Muscle of back (tissue), 3 donors: ENCODE measurements at regions not wholly inside any gene's neighbourhood (a gene's known extent, or its start where the extent isn't known, plus 50 kb on each side); places are given as distances from the start of the nearest gene placed in this dataset.

ENCODE experiments used
- DNase-seq, 3 donors: peaks; one replicate each; pipeline versions ENCODE4 v3.0.0 to v3.0.0-alpha.2; 2013

- no peak for DNase-seq
Observed at GRCh38 chr9:120212853-120213200, 367.1 kb downstream of the CDK5RAP2 start.

GRCh38 chr9:120212153-120212852 lies 367.7 kb downstream of the CDK5RAP2 start:
- peak in 1 of 3 donors; percentile 8 for DNase-seq

GRCh38 chr9:120210274-120210673 lies 369.7 kb downstream of the CDK5RAP2 start:
- no peak for DNase-seq

DNA sequence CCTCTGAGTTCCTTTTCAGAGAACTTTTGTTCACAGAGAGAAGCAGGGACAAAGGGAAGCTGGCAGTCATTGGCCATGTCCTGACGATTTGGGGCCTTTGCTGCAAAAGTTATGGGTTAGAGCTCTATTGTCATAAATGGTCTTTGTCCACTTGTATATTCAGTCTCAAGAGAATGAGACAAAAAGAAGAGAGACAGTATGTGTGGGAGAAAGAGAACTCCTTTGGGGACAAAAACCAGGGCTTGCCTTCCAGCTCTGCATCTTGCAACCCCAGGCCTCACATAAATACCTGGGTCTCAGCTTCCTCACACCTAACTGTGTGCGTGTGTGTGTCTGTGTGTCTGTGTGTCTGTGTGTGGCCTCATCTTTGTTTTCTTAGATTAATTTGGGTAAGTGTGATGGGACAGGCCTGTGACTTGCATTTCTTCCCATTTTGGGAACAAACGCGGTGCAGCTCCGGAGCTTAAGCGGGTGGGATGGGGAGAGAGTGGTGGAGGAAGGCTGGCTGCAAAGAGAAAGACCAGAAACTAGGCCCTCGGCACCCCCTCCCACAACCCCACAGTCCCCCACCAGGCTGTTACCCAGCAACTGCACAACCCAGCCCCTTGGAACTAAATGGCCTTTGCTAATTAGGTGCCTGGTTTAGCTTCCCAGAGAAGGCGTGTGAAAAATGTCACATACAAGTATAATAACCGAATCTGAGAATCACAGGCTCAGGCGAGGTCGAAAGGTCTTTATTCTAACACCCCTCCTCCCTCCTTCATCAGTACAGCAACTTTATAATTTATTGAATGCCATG lies 376.9 kb downstream of the CDK5RAP2 start:
- DNase-seq: no peak

GRCh38 chr9:120198027-120198426 lies 381.9 kb downstream of the CDK5RAP2 start:
- no peak for DNase-seq

GRCh38 chr9:120197605-120198004 lies 382.4 kb downstream of the CDK5RAP2 start:
- DNase-seq: no peak

DNA sequence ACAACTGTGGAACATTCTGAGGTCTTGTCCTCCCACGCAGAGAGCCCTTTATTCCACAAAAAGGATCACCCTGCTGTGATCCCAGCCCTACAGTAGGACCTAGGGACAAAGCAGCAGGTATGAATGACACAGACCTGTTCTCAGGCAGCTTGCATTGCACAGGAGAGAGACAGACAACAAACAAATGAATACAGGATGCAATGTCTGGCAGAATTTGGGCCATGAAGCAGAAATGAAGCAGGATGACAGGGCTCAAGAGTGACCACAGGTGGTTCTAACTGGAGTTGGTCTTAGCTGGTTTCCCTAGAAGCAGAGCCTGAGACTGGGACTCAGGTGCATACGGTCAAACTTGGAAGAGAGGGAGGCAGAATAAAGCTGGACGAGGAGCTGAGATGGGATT lies 388.8 kb downstream of the CDK5RAP2 start:
- DNase-seq: no peak

GRCh38 chr9:120187758-120188157 lies 392.2 kb downstream of the CDK5RAP2 start:
- DNase-seq: no peak

GRCh38 chr9:120186276-120186675 lies 393.7 kb downstream of the CDK5RAP2 start:
- peak in 1 of 3 donors; percentile 7 for DNase-seq

DNA sequence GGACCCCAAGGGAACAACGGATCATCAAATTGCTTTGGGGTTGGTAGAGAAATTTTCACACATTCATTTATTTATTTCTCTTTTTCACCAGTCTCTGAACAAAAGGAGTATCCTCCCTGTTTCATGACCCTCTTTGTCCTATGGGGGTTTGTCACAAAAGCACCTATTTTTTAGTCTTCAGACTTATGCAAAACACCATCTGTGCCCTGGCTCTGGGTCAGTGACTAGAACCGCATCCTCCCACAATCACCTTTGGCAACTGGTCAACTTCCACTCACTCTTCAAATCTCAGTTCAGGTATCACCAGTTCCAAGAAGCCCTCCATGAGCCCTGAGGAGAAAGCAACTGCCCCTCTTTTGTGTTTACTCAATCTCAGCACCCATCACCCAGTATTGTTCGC lies 395.7 kb downstream of the CDK5RAP2 start:
- DNase-seq: no peak

GRCh38 chr9:120183615-120184014 lies 396.4 kb downstream of the CDK5RAP2 start:
- DNase-seq: no peak

- no peak for DNase-seq
Observed at GRCh38 chr9:120182011-120182410, 398.0 kb downstream of the CDK5RAP2 start.

DNA sequence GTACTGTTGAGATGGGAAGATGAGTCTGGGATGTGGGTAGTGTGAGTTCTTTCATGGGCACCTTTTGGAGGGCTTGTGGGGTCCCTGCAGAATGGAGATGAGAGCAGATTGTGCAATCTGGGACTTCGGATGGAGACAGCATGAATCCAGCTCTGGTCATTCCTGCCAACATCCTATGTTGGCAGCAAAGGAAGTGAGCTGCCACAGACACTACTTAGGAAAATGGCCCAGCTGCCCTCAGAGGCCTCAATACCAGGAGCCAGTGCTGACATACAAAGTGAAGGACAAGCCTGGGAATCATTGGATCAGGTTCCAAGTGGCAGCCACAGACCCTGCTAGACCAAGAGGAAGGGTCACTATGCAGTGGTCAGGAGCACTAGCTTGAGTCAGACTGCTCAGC lies 402.8 kb downstream of the CDK5RAP2 start:
- DNase-seq: no peak

DNA sequence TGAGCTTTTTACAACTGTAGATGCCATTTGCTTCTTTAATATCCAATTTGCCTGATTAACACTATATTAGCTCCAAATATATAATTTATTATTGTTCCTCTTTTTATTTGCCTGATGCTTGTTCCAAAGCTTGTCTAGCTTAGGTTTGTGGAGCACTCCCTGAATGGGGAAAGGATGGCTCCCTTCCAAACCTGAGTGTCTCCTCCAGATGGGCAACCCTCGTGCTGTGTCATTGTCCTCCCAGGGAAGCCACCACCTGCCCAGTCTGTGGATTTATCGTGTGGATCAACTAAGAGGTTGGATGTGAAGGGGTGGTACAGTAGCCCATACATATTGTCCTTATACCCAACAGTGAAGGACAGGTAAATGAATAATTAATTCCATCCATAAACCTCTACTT lies 404.9 kb downstream of the CDK5RAP2 start:
- DNase-seq: no peak

- DNase-seq: no peak
Observed at GRCh38 chr9:120161776-120162175, 418.2 kb downstream of the CDK5RAP2 start.

- DNase-seq: peak; percentile 22 to 54 (median 32)
Observed at GRCh38 chr9:120158221-120158620, 421.7 kb downstream of the CDK5RAP2 start.

GRCh38 chr9:120156376-120156775 lies 423.6 kb downstream of the CDK5RAP2 start:
- DNase-seq: no peak

DNA sequence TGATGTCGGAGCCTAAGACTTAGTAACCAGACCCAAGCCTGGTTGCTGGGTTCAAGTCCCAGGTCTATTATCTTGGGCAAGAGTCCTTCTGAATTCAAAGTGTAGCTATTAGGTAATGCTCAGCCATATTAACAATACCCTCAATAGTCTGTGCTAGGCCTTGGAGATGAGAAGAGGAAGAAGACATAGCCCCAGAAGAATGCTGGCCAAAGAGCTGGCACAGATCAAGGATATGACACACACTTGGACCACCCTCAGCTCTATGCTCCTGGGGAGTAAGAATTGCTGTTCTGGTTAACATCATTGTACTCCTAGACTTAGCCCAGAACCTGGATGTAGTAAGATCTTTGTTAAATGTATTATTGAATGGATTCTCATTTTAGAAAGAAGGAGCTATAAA lies 426.7 kb downstream of the CDK5RAP2 start:
- peak in 2 of 3 donors; percentile 2 to 7 for DNase-seq

DNA sequence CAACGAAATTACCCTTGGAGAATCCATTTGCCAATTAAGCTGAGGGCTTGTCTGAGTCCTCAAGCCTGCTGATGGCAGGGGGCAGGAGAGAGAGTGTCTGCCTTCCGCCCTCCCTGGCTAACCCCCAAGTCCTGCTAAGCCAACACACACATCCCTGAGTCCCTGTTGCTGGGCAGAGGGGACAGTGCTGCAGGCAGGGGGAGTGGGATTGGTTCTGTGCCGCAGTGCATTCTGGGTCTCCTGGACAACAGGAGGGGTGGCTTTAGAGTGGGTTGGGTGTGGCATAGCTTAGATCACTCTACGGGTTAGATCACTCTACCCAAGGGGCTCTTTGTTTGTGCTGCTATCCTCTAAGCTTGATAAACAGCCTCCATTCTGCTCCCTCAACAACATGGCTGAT lies 427.7 kb downstream of the CDK5RAP2 start:
- DNase-seq: peak; percentile 17 to 70 (median 40)

- DNase-seq: peak in 1 of 3 donors; percentile 8
Observed at GRCh38 chr9:120151806-120152205, 428.2 kb downstream of the CDK5RAP2 start.

- DNase-seq: no peak
Observed at GRCh38 chr9:120151149-120151548, 428.8 kb downstream of the CDK5RAP2 start.

- no peak for DNase-seq
Observed at GRCh38 chr9:120138955-120139354, 441.0 kb downstream of the CDK5RAP2 start.

DNA sequence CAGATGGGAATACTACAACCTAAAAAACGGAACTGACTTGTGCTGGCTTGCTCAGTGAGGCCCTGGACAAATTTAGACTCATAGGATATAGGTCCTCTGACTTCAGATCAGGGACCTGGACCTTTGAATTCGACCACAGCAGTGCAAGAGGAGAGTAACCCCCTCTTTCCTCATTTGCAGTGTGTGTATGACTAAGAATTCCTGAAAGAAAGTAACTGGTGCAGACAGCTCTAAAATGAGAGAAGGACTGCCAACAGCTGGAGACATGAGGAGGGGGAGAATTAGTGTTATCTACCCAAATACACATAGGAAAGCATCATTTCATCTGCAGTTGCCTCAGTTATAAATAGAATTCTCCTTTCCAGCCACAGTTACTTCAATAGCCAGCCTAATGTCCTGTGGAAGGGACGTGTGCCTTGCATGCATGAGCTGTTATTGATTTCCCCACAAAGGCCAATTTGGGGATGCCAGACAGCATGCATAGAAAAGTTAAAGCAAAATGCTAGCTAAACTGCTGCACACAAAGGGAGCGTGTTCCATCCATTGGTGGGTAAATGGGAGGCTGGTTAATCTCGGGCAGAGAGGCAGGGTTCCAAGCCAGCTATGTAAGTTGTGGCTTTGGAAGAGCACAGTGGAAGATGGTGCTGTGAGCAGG lies 442.7 kb downstream of the CDK5RAP2 start:
- DNase-seq: peak in 1 of 3 donors; percentile 14
